ENCODE measurements at regions not wholly inside any gene's neighbourhood (a gene's known extent, or its start where the extent isn't known, plus 50 kb on each side); places are given as distances from the start of the nearest gene placed in this dataset.

DNA sequence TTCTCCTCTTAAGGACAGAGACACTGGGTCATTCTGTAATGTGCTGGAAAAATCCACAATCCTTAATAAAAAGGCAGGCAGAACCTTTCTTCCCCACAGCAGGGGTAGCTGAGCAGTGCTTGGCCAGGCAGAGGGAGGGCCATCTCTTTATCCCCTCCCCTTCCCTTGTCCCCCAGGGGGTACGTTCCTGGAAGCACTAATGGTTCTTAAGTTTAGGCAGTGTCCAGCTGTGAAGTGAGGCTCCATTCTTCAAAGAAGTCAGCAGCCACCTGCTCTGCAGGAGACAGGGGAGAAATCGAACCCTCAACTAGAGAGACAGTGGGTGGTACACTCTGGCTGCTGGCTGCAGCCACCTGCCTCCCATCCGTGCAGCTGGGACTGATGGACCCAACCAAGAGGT is 533.9 kb upstream of the CDH11 start:
- Mint-ChIP-seq H3K4me3 (no peak overlapping the region), H3K4me1 (peaks cover 34% of the 10 kb centered on the region), H3K27ac (no peak overlapping the region), H3K27me3 (ENCODE audit: low read depth) (peaks cover 3% of the 10 kb centered on the region), H3K9me3 (peaks cover 4% of the 10 kb centered on the region), H3K36me3 (no peaks in the 10 kb centered on the region)
- POLR2A ChIA-PET: interaction anchor here (0.9 kb wide), 1 partner anchor 10 kb away, joined by 3 read pairs; no protein-coding TSS in a partner anchor
- ATAC-seq (peak; percentile 63), DNase-seq (ENCODE audit: low spot score) (no peak)
- CTCF ChIA-PET: interaction anchor here (1.0 kb wide), 2 partner anchors 9 to 10 kb away, joined by 3 read pairs; no protein-coding TSS in a partner anchor
- no peak for TF ChIP-seq NFATC4 (CRISPR knock-in tag; IDR thresholded peaks at IDR 0.05)
- TF ChIP-seq, protein P1, sequence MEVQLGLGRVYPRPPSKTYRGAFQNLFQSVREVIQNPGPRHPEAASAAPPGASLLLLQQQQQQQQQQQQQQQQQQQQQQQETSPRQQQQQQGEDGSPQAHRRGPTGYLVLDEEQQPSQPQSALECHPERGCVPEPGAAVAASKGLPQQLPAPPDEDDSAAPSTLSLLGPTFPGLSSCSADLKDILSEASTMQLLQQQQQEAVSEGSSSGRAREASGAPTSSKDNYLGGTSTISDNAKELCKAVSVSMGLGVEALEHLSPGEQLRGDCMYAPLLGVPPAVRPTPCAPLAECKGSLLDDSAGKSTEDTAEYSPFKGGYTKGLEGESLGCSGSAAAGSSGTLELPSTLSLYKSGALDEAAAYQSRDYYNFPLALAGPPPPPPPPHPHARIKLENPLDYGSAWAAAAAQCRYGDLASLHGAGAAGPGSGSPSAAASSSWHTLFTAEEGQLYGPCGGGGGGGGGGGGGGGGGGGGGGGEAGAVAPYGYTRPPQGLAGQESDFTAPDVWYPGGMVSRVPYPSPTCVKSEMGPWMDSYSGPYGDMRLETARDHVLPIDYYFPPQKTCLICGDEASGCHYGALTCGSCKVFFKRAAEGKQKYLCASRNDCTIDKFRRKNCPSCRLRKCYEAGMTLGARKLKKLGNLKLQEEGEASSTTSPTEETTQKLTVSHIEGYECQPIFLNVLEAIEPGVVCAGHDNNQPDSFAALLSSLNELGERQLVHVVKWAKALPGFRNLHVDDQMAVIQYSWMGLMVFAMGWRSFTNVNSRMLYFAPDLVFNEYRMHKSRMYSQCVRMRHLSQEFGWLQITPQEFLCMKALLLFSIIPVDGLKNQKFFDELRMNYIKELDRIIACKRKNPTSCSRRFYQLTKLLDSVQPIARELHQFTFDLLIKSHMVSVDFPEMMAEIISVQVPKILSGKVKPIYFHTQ (CRISPR knock-in tag; IDR thresholded peaks at IDR 0.05): no peak
- TF ChIP-seq ZNF423 (CRISPR knock-in tag; IDR thresholded peaks at IDR 0.05): peak; percentile 82
- TF ChIP-seq NR3C1 (CRISPR knock-in tag; conservative IDR thresholded peaks at IDR 0.05; ENCODE audit: low read depth): no peak
- TF ChIP-seq, protein P2, sequence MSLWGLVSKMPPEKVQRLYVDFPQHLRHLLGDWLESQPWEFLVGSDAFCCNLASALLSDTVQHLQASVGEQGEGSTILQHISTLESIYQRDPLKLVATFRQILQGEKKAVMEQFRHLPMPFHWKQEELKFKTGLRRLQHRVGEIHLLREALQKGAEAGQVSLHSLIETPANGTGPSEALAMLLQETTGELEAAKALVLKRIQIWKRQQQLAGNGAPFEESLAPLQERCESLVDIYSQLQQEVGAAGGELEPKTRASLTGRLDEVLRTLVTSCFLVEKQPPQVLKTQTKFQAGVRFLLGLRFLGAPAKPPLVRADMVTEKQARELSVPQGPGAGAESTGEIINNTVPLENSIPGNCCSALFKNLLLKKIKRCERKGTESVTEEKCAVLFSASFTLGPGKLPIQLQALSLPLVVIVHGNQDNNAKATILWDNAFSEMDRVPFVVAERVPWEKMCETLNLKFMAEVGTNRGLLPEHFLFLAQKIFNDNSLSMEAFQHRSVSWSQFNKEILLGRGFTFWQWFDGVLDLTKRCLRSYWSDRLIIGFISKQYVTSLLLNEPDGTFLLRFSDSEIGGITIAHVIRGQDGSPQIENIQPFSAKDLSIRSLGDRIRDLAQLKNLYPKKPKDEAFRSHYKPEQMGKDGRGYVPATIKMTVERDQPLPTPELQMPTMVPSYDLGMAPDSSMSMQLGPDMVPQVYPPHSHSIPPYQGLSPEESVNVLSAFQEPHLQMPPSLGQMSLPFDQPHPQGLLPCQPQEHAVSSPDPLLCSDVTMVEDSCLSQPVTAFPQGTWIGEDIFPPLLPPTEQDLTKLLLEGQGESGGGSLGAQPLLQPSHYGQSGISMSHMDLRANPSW (CRISPR knock-in tag; conservative IDR thresholded peaks at IDR 0.05; ENCODE audit: low read depth): no peak

DNA sequence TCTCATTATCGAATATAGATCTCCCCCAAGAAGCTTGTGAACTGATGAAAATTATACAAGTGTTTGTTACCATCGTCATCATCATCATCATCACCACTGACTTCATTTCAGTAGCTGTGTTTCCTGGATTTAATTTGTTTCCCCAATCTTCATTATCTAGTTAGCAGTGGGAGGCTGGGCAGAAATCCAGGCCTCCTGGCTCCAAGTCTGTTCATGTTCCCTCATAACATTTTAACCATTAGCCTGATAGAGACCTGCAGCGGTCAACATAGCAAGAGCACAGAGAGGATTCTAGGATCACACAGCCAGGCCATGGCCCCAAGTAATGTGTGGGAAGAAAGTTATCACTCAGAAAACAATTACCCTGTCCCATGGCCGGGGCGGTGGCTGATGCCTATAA is 526.2 kb upstream of the CDH11 start:
- ATAC-seq: no peak
- H3K27me3 Mint-ChIP-seq (ENCODE audit: low read depth): peaks cover 3% of the 10 kb centered on the region
- no peak for DNase-seq (ENCODE audit: low spot score)
- peaks cover 1% of the 10 kb centered on the region for H3K9me3 Mint-ChIP-seq
- TF ChIP-seq ZNF232 (CRISPR knock-in tag; IDR thresholded peaks at IDR 0.05) (no peak), ZNF423 (CRISPR knock-in tag; IDR thresholded peaks at IDR 0.05) (no peak), HMGXB4 (CRISPR knock-in tag; IDR thresholded peaks at IDR 0.05) (no peak), TEAD1 (CRISPR knock-in tag; IDR thresholded peaks at IDR 0.05) (no peak), CBFB (CRISPR knock-in tag; IDR thresholded peaks at IDR 0.05; ENCODE audit: low read depth) (no peak), FOXJ3 (CRISPR knock-in tag; IDR thresholded peaks at IDR 0.05; ENCODE audit: borderline replicate concordance) (no peak), AFF4 (CRISPR knock-in tag; IDR thresholded peaks at IDR 0.05; ENCODE audit: borderline replicate concordance) (no peak)
- no peaks in the 10 kb centered on the region for H3K36me3 Mint-ChIP-seq
- no peak overlapping the region for H3K27ac Mint-ChIP-seq
- ChIA-PET CTCF (no interaction called here), POLR2A (no interaction called here)
- H3K4me3 Mint-ChIP-seq: no peak overlapping the region
- 0 out of 2 replicates have a peak, but pooled peaks cover 4% of the 10 kb centered on the region for H3K4me1 Mint-ChIP-seq

All from WTC11 (cell line).